ENCODE measurements at regions not wholly inside any gene's neighbourhood (a gene's known extent, or its start where the extent isn't known, plus 50 kb on each side); places are given as distances from the start of the nearest gene placed in this dataset.

GRCh38 chr12:89858718-89859117 lies 150.1 kb upstream of the ATP2B1 start:
- H3K27ac ChIP-seq: no peak overlapping the region
- H3K4me3 ChIP-seq: no peak overlapping the region
- intact Hi-C loops (cut with DNase I): no loop called here
- peaks cover 0 to 4% (median 0%) of the 10 kb centered on the region in 3 donors for H3K4me1 ChIP-seq
- 78% methylated on average over 3 of the region's 3 CpGs for WGBS, 2 donors
- DNase-seq: no peak
- no peaks in the 10 kb centered on the region for H3K9me3 ChIP-seq
- no peaks in the 10 kb centered on the region for H3K36me3 ChIP-seq
- H3K27me3 ChIP-seq: no peaks in the 10 kb centered on the region
- TF ChIP-seq POLR2A (IDR thresholded peaks at IDR 0.05) (no peak), CTCF (IDR thresholded peaks at IDR 0.05) (no peak)

GRCh38 chr12:89857652-89858274 lies 149.1 kb upstream of the ATP2B1 start:
- Histone ChIP-seq H3K4me1 (peaks cover 0 to 4% (median 0%) of the 10 kb centered on the region in 3 donors), H3K27ac (no peak overlapping the region), H3K27me3 (no peaks in the 10 kb centered on the region), H3K4me3 (no peak overlapping the region), H3K9me3 (no peaks in the 10 kb centered on the region), H3K36me3 (no peaks in the 10 kb centered on the region)
- intact Hi-C loops (cut with DNase I): no loop called here
- TF ChIP-seq POLR2A (IDR thresholded peaks at IDR 0.05) (no peak), CTCF (IDR thresholded peaks at IDR 0.05) (no peak)
- DNase-seq: no peak
- WGBS, 2 donors: 87 to 88% methylated on average over 6 of the region's 6 CpGs

GRCh38 chr12:89856431-89856830 lies 147.8 kb upstream of the ATP2B1 start:
- H3K27ac ChIP-seq: no peak overlapping the region
- 38 to 56% methylated on average over 1 of the region's 1 CpG for WGBS, 2 donors
- intact Hi-C loops (cut with DNase I): no loop called here

GRCh38 chr12:89848732-89849131 lies 140.1 kb upstream of the ATP2B1 start:
- Histone ChIP-seq H3K36me3 (no peaks in the 10 kb centered on the region), H3K4me3 (no peak overlapping the region), H3K9me3 (no peaks in the 10 kb centered on the region), H3K27ac (no peak overlapping the region), H3K4me1 (no peaks in the 10 kb centered on the region), H3K27me3 (no peaks in the 10 kb centered on the region)
- 85 to 92% methylated on average over 8 of the region's 8 CpGs for WGBS, 2 donors
- TF ChIP-seq POLR2A (IDR thresholded peaks at IDR 0.05) (no peak), CTCF (IDR thresholded peaks at IDR 0.05) (no peak)
- no peak for DNase-seq
- intact Hi-C loops (cut with DNase I): no loop called here

More at GRCh38 chr12:89856431-89856830, 147.8 kb upstream of the ATP2B1 start:
- Histone ChIP-seq H3K27me3 (no peaks in the 10 kb centered on the region), H3K36me3 (no peaks in the 10 kb centered on the region), H3K9me3 (no peaks in the 10 kb centered on the region), H3K4me1 (peaks cover 0 to 4% (median 0%) of the 10 kb centered on the region in 3 donors), H3K4me3 (no peak overlapping the region)
- no peak for DNase-seq
- no peak for TF ChIP-seq CTCF (IDR thresholded peaks at IDR 0.05)
- TF ChIP-seq POLR2A (IDR thresholded peaks at IDR 0.05): no peak

GRCh38 chr12:89846473-89847055 lies 137.9 kb upstream of the ATP2B1 start:
- TF ChIP-seq CTCF (IDR thresholded peaks at IDR 0.05): no peak
- no peak for TF ChIP-seq POLR2A (IDR thresholded peaks at IDR 0.05)
- WGBS, 2 donors: 76 to 92% methylated on average over 2 of the region's 2 CpGs
- Histone ChIP-seq H3K4me1 (no peaks in the 10 kb centered on the region), H3K4me3 (no peak overlapping the region), H3K27me3 (no peaks in the 10 kb centered on the region), H3K9me3 (no peaks in the 10 kb centered on the region), H3K36me3 (no peaks in the 10 kb centered on the region), H3K27ac (no peak overlapping the region)
- intact Hi-C loops (cut with DNase I): no loop called here
- DNase-seq: no peak
